ENCODE measurements at regions not wholly inside any gene's neighbourhood (a gene's known extent, or its start where the extent isn't known, plus 50 kb on each side); places are given as distances from the start of the nearest gene placed in this dataset.

- no peaks in the 10 kb centered on the region for H4K20me1 ChIP-seq (ENCODE audit: insufficient read depth)
- H3F3A ChIP-seq (ENCODE audit: insufficient read depth, low read length, poor library complexity, severe bottlenecking) = no peaks in the 10 kb centered on the region
- no peaks in the 10 kb centered on the region for H3K36me3 ChIP-seq (ENCODE audit: insufficient read depth, low read length)
- no peaks in the 10 kb centered on the region for H3K9me2 ChIP-seq (ENCODE audit: insufficient read depth, low read length)
- H3K9me3 ChIP-seq (ENCODE audit: low read length) = no peaks in the 10 kb centered on the region
- H2AFZ ChIP-seq (ENCODE audit: low read depth, low read length) = no peak overlapping the region
- H3K4me2 ChIP-seq (ENCODE audit: low read length) = no peak overlapping the region
- TF ChIP-seq EZH2 (IDR thresholded peaks at IDR 0.05; ENCODE audit: borderline replicate concordance, insufficient read depth, low read length, poor library complexity, severe bottlenecking) = no peak
- TF ChIP-seq TAF1 (IDR thresholded peaks at IDR 0.05; ENCODE audit: low read depth) = no peak
- TF ChIP-seq SMC3 (conservative IDR thresholded peaks at IDR 0.05; ENCODE audit: poor library complexity) = no peak
- no peak for TF ChIP-seq EP300 (conservative IDR thresholded peaks at IDR 0.05; ENCODE audit: poor library complexity, severe bottlenecking)
- TF ChIP-seq MXI1 (conservative IDR thresholded peaks at IDR 0.05; ENCODE audit: poor library complexity, severe bottlenecking) = no peak
- TF ChIP-seq, protein P1, sequence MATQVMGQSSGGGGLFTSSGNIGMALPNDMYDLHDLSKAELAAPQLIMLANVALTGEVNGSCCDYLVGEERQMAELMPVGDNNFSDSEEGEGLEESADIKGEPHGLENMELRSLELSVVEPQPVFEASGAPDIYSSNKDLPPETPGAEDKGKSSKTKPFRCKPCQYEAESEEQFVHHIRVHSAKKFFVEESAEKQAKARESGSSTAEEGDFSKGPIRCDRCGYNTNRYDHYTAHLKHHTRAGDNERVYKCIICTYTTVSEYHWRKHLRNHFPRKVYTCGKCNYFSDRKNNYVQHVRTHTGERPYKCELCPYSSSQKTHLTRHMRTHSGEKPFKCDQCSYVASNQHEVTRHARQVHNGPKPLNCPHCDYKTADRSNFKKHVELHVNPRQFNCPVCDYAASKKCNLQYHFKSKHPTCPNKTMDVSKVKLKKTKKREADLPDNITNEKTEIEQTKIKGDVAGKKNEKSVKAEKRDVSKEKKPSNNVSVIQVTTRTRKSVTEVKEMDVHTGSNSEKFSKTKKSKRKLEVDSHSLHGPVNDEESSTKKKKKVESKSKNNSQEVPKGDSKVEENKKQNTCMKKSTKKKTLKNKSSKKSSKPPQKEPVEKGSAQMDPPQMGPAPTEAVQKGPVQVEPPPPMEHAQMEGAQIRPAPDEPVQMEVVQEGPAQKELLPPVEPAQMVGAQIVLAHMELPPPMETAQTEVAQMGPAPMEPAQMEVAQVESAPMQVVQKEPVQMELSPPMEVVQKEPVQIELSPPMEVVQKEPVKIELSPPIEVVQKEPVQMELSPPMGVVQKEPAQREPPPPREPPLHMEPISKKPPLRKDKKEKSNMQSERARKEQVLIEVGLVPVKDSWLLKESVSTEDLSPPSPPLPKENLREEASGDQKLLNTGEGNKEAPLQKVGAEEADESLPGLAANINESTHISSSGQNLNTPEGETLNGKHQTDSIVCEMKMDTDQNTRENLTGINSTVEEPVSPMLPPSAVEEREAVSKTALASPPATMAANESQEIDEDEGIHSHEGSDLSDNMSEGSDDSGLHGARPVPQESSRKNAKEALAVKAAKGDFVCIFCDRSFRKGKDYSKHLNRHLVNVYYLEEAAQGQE (IDR thresholded peaks at IDR 0.05; ENCODE audit: borderline replicate concordance) = no peak
- TF ChIP-seq CTCF (IDR thresholded peaks at IDR 0.05; ENCODE audit: poor library complexity, severe bottlenecking) = no peak
- TF ChIP-seq RAD21 (conservative IDR thresholded peaks at IDR 0.05) = no peak
- no peak for TF ChIP-seq POLR2AphosphoS5 (IDR thresholded peaks at IDR 0.05)
- H3K9ac ChIP-seq (ENCODE audit: low read length) = no peak overlapping the region
- H3K79me2 ChIP-seq (replicated peaks; ENCODE audit: insufficient read depth, low read length) = no peaks in the 10 kb centered on the region
- no peak overlapping the region for H3K4me3 ChIP-seq (ENCODE audit: low read length)
- H3K27me3 ChIP-seq (ENCODE audit: insufficient read depth, low read depth, low read length) = no peaks in the 10 kb centered on the region
- H3K27ac ChIP-seq (ENCODE audit: low read length) = no peak overlapping the region
Measured at GRCh38 chr4:55218041-55218440, 92.6 kb upstream of the KDR start.

GRCh38 chr4:55237839-55238238 lies 108.2 kb upstream of the SRD5A3 start:
- Histone ChIP-seq H3K9me3 (ENCODE audit: low read length) (no peaks in the 10 kb centered on the region), H3K27me3 (ENCODE audit: insufficient read depth, low read depth, low read length) (no peaks in the 10 kb centered on the region), H3K9me2 (ENCODE audit: insufficient read depth, low read length) (no peaks in the 10 kb centered on the region), H3K27ac (ENCODE audit: low read length) (no peak overlapping the region), H3K9ac (ENCODE audit: low read length) (no peak overlapping the region), H3K79me2 (replicated peaks; ENCODE audit: insufficient read depth, low read length) (no peaks in the 10 kb centered on the region), H3K4me3 (ENCODE audit: low read length) (no peak overlapping the region), H2AFZ (ENCODE audit: low read depth, low read length) (no peak overlapping the region), H3K4me2 (ENCODE audit: low read length) (no peak overlapping the region), H3K36me3 (ENCODE audit: insufficient read depth, low read length) (no peaks in the 10 kb centered on the region), H3F3A (ENCODE audit: insufficient read depth, low read length, poor library complexity, severe bottlenecking) (no peaks in the 10 kb centered on the region), H4K20me1 (ENCODE audit: insufficient read depth) (no peaks in the 10 kb centered on the region)
- TF ChIP-seq SMC3 (conservative IDR thresholded peaks at IDR 0.05; ENCODE audit: poor library complexity) (no peak), MXI1 (conservative IDR thresholded peaks at IDR 0.05; ENCODE audit: poor library complexity, severe bottlenecking) (no peak), EP300 (conservative IDR thresholded peaks at IDR 0.05; ENCODE audit: poor library complexity, severe bottlenecking) (no peak), TAF1 (IDR thresholded peaks at IDR 0.05; ENCODE audit: low read depth) (no peak), RAD21 (conservative IDR thresholded peaks at IDR 0.05) (no peak), POLR2AphosphoS5 (IDR thresholded peaks at IDR 0.05) (no peak)
- TF ChIP-seq, protein P1 (IDR thresholded peaks at IDR 0.05; ENCODE audit: borderline replicate concordance) = no peak

Measured in neural cell (in vitro differentiated cells).